Fibroblast of lung (primary cell): ENCODE measurements at regions not wholly inside any gene's neighbourhood (a gene's known extent, or its start where the extent isn't known, plus 50 kb on each side); places are given as distances from the start of the nearest gene placed in this dataset.

Source experiments
- EZH2 ChIP-seq: IDR thresholded peaks from 2 replicates; pipeline ENCODE4 v1.5.1; 2012; ENCODE audit warnings: low read length, control low read depth, mild to moderate bottlenecking; ENCODE audit errors: missing control alignments
- TF ChIP-seq, protein P1 (sequence below), 2 donors: IDR thresholded peaks in 1 of 2; conservative IDR thresholded peaks in 1 of 2; 1 replicate in 1 of 2; 2 replicates in 1 of 2; pipeline ENCODE4 v1.5.1; 2011 to 2012; ENCODE audit warnings: low read length in 2 of 2, control low read depth in 1 of 2, inconsistent platforms in 1 of 2, low read depth in 1 of 2, mild to moderate bottlenecking in 1 of 2

DNA sequence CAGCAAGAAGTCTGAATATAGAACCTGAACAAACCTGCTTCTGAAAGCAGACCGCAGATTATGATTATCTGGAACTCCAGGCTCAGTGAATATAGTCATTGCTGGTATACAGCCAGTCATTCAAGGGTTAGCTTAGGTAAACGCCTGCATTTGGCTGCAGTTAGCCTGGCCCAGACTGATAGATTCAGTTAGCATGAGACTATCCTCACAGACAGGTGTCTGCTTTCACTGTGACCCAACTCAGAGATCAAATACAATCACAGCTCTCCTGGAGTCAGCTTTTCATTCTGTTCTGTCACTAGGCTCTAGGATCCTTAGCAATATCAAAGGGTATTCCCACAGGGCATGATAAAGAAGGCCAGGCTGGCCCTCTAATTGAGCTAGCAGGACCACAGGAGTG is 138.6 kb upstream of the PLCXD3 start:
- TF ChIP-seq, protein P1, sequence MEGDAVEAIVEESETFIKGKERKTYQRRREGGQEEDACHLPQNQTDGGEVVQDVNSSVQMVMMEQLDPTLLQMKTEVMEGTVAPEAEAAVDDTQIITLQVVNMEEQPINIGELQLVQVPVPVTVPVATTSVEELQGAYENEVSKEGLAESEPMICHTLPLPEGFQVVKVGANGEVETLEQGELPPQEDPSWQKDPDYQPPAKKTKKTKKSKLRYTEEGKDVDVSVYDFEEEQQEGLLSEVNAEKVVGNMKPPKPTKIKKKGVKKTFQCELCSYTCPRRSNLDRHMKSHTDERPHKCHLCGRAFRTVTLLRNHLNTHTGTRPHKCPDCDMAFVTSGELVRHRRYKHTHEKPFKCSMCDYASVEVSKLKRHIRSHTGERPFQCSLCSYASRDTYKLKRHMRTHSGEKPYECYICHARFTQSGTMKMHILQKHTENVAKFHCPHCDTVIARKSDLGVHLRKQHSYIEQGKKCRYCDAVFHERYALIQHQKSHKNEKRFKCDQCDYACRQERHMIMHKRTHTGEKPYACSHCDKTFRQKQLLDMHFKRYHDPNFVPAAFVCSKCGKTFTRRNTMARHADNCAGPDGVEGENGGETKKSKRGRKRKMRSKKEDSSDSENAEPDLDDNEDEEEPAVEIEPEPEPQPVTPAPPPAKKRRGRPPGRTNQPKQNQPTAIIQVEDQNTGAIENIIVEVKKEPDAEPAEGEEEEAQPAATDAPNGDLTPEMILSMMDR (conservative IDR thresholded peaks at IDR 0.05 in 1 of 2, IDR thresholded peaks at IDR 0.05 in 1 of 2; ENCODE audit: low read depth in 1 of 2, low read length in 2 of 2) = no peak
- no peak for TF ChIP-seq EZH2
